Left renal pelvis (tissue), 4 donors: ENCODE measurements at regions not wholly inside any gene's neighbourhood (a gene's known extent, or its start where the extent isn't known, plus 50 kb on each side); places are given as distances from the start of the nearest gene placed in this dataset.

Source experiments
- DNase-seq, 4 donors: peaks; one replicate each; pipeline ENCODE4 v3.0.0-alpha.2; 2013; ENCODE audit warnings: low read depth in 4 of 4, low spot score in 3 of 4

- DNase-seq: no peak
Observed at GRCh38 chr9:1941989-1942388, 73.2 kb upstream of the SMARCA2 start.

GRCh38 chr9:1946526-1947283, 68.4 kb upstream of the SMARCA2 start:
- DNase-seq: no peak

DNA sequence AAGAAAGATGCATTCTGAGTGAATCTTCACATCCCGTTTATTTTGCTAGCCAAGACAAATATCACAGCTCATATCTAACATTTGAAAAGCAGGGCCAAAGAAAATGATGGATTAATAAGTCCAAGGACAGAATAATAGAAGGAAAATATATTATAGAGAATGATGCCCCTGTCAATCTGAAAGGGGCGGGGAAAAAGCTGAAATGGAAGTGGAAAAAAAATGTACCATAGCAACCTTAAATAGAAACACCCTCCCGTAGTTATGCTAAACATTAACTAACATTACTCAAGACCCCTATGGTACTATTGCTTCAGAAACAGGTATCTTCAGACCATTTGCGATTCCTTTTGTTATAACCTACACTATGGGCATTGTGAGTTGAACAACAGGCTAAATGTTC, 67.7 kb upstream of the SMARCA2 start:
- no peak for DNase-seq

DNA sequence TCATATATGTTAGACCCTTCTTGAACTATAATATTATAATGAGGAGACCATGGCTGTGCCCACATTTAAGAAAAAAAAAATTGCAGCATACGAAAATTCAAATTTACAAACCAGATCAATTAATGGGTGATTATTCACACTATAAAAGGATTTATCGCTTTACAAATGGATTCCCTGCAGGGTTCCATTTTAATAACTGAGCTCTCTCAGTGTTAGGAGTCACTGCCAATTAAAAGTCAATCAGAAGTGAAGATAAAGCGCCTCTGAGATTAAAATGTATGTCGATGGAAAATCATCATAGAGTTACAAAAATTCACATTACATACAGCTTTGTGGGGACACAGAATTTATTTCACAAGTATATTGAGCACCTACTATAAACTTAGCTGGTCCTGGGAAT, 66.6 kb upstream of the SMARCA2 start:
- no peak for DNase-seq

DNA sequence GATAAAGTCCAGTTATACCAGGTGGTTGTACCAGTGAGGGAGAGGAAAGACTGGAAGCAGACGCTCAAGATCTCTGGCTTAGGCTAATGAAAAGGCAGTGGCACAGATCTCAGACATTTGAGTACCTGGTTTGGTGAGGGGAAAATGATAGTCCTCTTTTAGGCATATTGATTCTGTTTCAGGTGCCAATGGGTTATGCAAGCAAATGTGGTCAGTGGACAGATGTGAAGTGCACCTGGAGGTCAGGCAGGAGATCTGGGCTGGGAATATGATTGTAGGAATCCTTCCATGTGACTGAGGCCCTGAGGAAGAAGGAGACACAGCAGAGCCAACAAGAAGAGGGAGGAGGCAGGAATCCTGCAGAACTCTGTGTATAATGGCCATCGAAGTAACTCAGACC, 63.7 kb upstream of the SMARCA2 start:
- no peak for DNase-seq

GRCh38 chr9:1952001-1952400, 63.1 kb upstream of the SMARCA2 start:
- no peak for DNase-seq

DNA sequence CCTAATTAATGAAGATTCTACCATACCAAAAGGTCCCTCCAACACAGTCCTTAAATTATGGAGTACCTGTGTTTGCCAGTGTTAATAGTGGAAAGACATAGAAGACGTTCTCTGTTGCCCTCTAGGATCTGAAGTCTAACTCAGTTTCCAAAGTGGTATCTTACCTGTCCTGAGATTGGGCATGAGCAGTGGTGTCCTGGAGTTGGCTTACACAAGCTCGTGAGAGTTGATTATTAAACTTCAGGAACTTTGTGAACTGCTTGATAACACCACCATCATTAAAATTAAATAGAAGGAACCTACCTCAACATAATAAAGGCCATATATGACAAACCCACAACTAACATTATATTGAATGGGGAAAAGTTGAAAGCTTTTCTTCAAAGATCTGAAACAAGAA, 60.9 kb upstream of the SMARCA2 start:
- DNase-seq: no peak

DNA sequence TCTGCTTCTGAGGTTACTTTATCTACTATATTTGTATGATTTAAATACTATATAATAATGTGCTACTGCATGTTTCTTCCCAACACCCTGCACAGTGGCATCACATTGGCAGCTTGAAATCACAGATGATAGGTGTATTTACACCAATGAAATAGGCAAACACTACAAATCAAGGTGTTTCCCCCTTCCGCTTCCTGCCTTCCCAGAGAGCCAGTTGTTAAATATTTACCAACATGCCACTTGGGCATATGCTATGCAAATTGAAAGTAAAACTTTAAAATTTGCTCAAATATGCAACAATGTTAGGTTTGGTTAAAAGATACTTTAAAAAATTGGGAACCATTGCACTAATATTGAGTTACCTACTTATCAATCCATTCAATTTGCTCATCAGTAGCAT, 58.2 kb upstream of the SMARCA2 start:
- no peak for DNase-seq

GRCh38 chr9:1957856-1958255, 57.3 kb upstream of the SMARCA2 start:
- DNase-seq: no peak

DNA sequence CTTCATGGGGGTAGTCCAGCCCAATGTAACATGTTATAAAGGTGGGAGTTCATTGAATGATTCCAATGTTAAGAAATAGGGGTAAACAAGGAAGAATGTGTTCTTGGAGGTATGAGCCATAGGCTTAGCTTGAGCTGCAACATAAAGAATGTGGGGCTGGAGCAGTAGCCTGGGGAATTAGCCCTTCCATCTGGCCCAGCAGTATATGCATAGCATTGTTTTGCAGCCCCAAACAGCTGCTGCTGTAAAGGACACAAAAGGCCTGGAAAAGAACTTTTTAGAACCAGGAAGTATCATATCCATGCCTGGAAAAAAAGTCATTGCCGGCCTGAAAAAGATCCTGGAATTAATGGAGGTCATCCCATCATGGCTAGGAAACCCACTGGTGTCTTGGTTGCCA, 55.8 kb upstream of the SMARCA2 start:
- no peak for DNase-seq

- DNase-seq: no peak
Observed at GRCh38 chr9:1960342-1961042, 54.7 kb upstream of the SMARCA2 start.

GRCh38 chr9:1962122-1962521, 53.0 kb upstream of the SMARCA2 start:
- peak; percentile 16 to 46 (median 32) for DNase-seq

DNA sequence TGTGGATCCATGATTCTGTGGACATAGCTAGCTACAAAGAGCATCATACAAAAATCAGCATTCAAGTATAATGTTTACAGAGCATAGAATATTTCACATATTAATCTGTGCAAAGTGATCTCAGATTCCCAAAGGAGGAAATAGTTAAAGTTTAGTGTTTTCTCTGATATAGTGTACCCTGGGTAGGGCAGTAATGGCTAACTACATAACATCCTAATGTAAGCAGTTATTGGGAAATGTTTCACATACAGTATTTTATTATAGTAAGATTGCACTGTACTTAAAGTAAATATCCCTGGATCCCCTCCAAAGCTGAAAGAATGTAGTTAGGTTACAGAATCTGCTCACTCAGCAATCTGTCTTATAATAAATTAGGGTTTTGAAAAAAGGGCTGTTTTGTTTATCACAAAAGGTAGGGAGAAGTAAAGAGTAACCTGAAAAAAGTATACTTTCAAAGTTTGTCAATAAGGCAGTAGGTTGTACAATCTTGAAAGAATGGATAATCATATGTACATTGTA, 52.5 kb upstream of the SMARCA2 start:
- DNase-seq: peak in 1 of 4 donors; percentile 6

GRCh38 chr9:1964093-1964492, 51.1 kb upstream of the SMARCA2 start:
- DNase-seq: no peak
